Ovary (tissue), 3 donors: ENCODE measurements at regions not wholly inside any gene's neighbourhood (a gene's known extent, or its start where the extent isn't known, plus 50 kb on each side); places are given as distances from the start of the nearest gene placed in this dataset.

Source experiments
- CTCF ChIP-seq, 3 donors: fragments of 450-650 bp in 2 of 3; fragments of 200-600 bp in 1 of 3; IDR thresholded peaks; one replicate each; pipeline versions ENCODE4 v1.5.1 to v1.8.0; 2016 to 2022; ENCODE audit warnings: antibody characterized with exemption in 3 of 3, mild to moderate bottlenecking in 1 of 3
- EP300 ChIP-seq: sonication (generic); formaldehyde crosslinking; IDR thresholded peaks from one replicate; pipeline ENCODE4 v1.6.1; 2017; ENCODE audit warnings: antibody characterized with exemption
- POLR2A ChIP-seq: fragments of 450-650 bp; IDR thresholded peaks from one replicate; pipeline ENCODE4 v1.6.1; 2017; ENCODE audit warnings: antibody characterized with exemption, mild to moderate bottlenecking, moderate library complexity
- donor health status: DM: no; HTN: no; CAD: no.

GRCh38 chr18:24974431-24974830, 377.5 kb downstream of the ZNF521 start:
- no peak for TF ChIP-seq POLR2A
- TF ChIP-seq EP300 = no peak
- no peak for TF ChIP-seq CTCF (IDR thresholded peaks at IDR 0.05)
